ENCODE measurements at regions not wholly inside any gene's neighbourhood (a gene's known extent, or its start where the extent isn't known, plus 50 kb on each side); places are given as distances from the start of the nearest gene placed in this dataset.

GRCh38 chr9:38284588-38285051 is 107.9 kb upstream of the ALDH1B1 start:
- peak; percentile 1 to 30 for DNase-seq

GRCh38 chr9:38284039-38284575 is 108.4 kb upstream of the ALDH1B1 start:
- no peak for DNase-seq

GRCh38 chr9:38282756-38283155 is 109.7 kb upstream of the ALDH1B1 start:
- DNase-seq, result no peak

- DNase-seq, result no peak
Measured at GRCh38 chr9:38281917-38282316, 110.6 kb upstream of the ALDH1B1 start.

GRCh38 chr9:38281196-38281595 is 111.3 kb upstream of the ALDH1B1 start:
- no peak for DNase-seq

- no peak for DNase-seq
Measured at GRCh38 chr9:38280251-38280800, 112.2 kb upstream of the ALDH1B1 start.

GRCh38 chr9:38278931-38279679 is 113.4 kb upstream of the ALDH1B1 start:
- no peak for DNase-seq

- no peak for DNase-seq
Measured at GRCh38 chr9:38278457-38278856, 114.0 kb upstream of the ALDH1B1 start.

GRCh38 chr9:38277601-38278200 is 114.8 kb upstream of the ALDH1B1 start:
- no peak for DNase-seq

GRCh38 chr9:38276771-38277439 is 115.6 kb upstream of the ALDH1B1 start:
- no peak for DNase-seq

- no peak for DNase-seq
Measured at GRCh38 chr9:38274800-38275199, 117.7 kb upstream of the ALDH1B1 start.

- no peak for DNase-seq
Measured at GRCh38 chr9:38272710-38273109, 119.8 kb upstream of the ALDH1B1 start.

GRCh38 chr9:38271666-38272241 is 120.7 kb upstream of the ALDH1B1 start:
- no peak for DNase-seq

GRCh38 chr9:38269775-38270174 is 122.7 kb upstream of the ALDH1B1 start:
- DNase-seq, result no peak

GRCh38 chr9:38263532-38263931 is 129.0 kb upstream of the ALDH1B1 start:
- DNase-seq, result peak in 1 of 2 experiments; percentile 2

GRCh38 chr9:38259519-38260218 is 132.8 kb upstream of the ALDH1B1 start:
- DNase-seq, result no peak

GRCh38 chr9:38259056-38259455 is 133.4 kb upstream of the ALDH1B1 start:
- no peak for DNase-seq

- no peak for DNase-seq
Measured at GRCh38 chr9:38257626-38258215, 134.8 kb upstream of the ALDH1B1 start.

- DNase-seq, result no peak
Measured at GRCh38 chr9:38256461-38256860, 136.0 kb upstream of the ALDH1B1 start.

- no peak for DNase-seq
Measured at GRCh38 chr9:38255599-38255998, 136.9 kb upstream of the ALDH1B1 start.

- DNase-seq, result no peak
Measured at GRCh38 chr9:38254756-38255155, 137.7 kb upstream of the ALDH1B1 start.

GRCh38 chr9:38254151-38254550 is 138.4 kb upstream of the ALDH1B1 start:
- DNase-seq, result no peak
